ENCODE measurements at regions not wholly inside any gene's neighbourhood (a gene's known extent, or its start where the extent isn't known, plus 50 kb on each side); places are given as distances from the start of the nearest gene placed in this dataset.

DNA sequence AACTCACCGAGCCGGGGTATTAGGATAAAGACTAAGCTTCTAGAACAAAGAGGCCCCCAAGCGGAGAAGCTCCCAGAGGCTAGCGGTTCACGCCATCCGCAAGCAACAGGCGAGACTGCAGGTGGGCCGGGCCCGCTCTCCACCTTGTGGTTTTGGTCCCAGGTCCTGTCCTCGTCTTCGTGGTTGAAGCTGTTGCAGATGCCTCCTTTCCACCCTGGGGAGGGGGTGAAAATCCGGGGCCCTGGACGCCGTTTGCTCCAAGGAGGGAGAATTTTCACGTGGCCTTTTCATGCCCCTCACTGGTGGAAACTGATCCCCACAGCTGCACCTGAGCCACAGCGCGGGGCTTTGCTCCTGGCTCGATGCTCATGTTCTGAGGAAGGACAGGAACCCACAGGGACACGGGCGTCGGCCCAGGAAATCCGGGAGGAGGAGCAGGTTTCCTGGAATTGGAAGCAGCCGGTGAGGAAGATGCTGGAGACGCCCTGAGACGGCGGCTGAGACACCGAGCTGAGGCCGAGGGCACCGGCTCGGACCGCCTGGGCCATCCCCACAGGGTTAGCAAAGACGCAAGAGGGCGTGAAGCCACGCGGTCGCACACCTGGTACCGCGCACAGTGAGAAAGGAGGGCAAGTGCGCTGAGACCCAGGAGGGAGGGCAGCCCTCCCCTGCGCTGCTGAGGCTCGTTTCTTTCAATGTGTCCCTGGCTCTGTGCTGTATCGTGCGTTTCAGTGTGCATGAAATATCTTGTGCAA lies 54.7 kb upstream of the SALL3 start:
- no peak overlapping the region for H3K4me3 ChIP-seq (ENCODE audit: low read length)
- TF ChIP-seq CTCF (conservative IDR thresholded peaks at IDR 0.05; ENCODE audit: low read length) = no peak
- no peak for DNase-seq (ENCODE audit: low read depth)

- no peak for DNase-seq (ENCODE audit: low read depth)
- no peak for TF ChIP-seq CTCF (conservative IDR thresholded peaks at IDR 0.05; ENCODE audit: low read length)
- no peak overlapping the region for H3K4me3 ChIP-seq (ENCODE audit: low read length)
Measured at GRCh38 chr18:78925557-78926242, 53.9 kb upstream of the SALL3 start.

GRCh38 chr18:78926243-78926615 lies 53.4 kb upstream of the SALL3 start:
- H3K4me3 ChIP-seq (ENCODE audit: low read length) = no peak overlapping the region
- TF ChIP-seq CTCF (conservative IDR thresholded peaks at IDR 0.05; ENCODE audit: low read length) = no peak
- no peak for DNase-seq (ENCODE audit: low read depth)

DNA sequence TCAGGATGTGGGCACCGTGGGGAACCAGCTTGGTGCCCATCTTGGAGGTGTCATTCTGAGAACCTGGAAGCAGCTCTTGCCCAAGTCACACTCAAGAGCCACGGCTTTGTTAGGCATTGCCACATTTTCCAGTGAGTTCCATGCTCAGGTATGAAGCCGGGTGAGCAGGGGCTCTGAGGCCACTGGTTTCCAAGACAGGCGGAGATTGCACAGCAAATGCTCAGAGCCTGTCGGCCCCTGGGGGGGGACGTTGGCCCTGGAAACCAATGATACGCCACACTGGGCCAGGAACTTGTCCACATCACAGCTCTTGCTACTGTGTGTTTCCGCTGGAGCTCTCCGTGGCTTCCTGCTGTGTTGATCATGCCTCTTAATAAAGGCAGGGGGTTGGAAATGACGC lies 52.5 kb upstream of the SALL3 start:
- no peak overlapping the region for H3K4me3 ChIP-seq (ENCODE audit: low read length)
- no peak for TF ChIP-seq CTCF (conservative IDR thresholded peaks at IDR 0.05; ENCODE audit: low read length)
- DNase-seq (ENCODE audit: low read depth) = no peak

- no peak for DNase-seq (ENCODE audit: low read depth)
- H3K4me3 ChIP-seq (ENCODE audit: low read length) = no peak overlapping the region
- no peak for TF ChIP-seq CTCF (conservative IDR thresholded peaks at IDR 0.05; ENCODE audit: low read length)
Measured at GRCh38 chr18:78927616-78928015, 52.0 kb upstream of the SALL3 start.

- H3K4me3 ChIP-seq (ENCODE audit: low read length) = no peak overlapping the region
- DNase-seq (ENCODE audit: low read depth) = no peak
- TF ChIP-seq CTCF (conservative IDR thresholded peaks at IDR 0.05; ENCODE audit: low read length) = no peak
Measured at GRCh38 chr18:78928076-78928475, 51.5 kb upstream of the SALL3 start.

GRCh38 chr18:78929516-78929915 lies 50.1 kb upstream of the SALL3 start:
- no peak for DNase-seq (ENCODE audit: low read depth)
- no peak overlapping the region for H3K4me3 ChIP-seq (ENCODE audit: low read length)
- no peak for TF ChIP-seq CTCF (conservative IDR thresholded peaks at IDR 0.05; ENCODE audit: low read length)

All from AG10803 (cell line).